Activated CD8-positive, alpha-beta T cell treated with anti-CD3 and anti-CD28 coated beads for 36 hours (primary cell): ENCODE measurements at regions not wholly inside any gene's neighbourhood (a gene's known extent, or its start where the extent isn't known, plus 50 kb on each side); places are given as distances from the start of the nearest gene placed in this dataset.
"Not testable (repeated sequence)": the region's sequence is repeated elsewhere in the genome, so short reads cannot be mapped to it uniquely, and the experiment has no call there.

ENCODE experiments used
- ATAC-seq: fragments of 200-7000 bp; cut with Tn5 transposase; one replicate; pipeline ENCODE4 v1.10.0; 2021; ENCODE audit warnings: mild to moderate bottlenecking, moderate library complexity
- CTCF ChIA-PET: fragments of 350-600 bp; sonication (Branson Sonifier 250); formaldehyde crosslinking; loops from one replicate; lab custom pipeline; 2021; ENCODE audit warnings: antibody characterized with exemption; lab: Charles Lee
- POLR2A ChIA-PET: fragments of 350-600 bp; sonication (Branson Sonifier 250); formaldehyde crosslinking; loops from one replicate; lab custom pipeline; 2021; ENCODE audit warnings: antibody characterized with exemption; lab: Charles Lee
- DNase-seq: peaks from one replicate; pipeline ENCODE4 v3.0.0-alpha.2; 2020
- H3K27ac Mint-ChIP-seq: one replicate; pipeline ENCODE4 v1.8.0; 2021; ENCODE audit warnings: mild to moderate bottlenecking, mixed read lengths
- H3K27me3 Mint-ChIP-seq: one replicate; pipeline ENCODE4 v1.8.0; 2021; ENCODE audit warnings: mixed read lengths
- H3K36me3 Mint-ChIP-seq: one replicate; pipeline ENCODE4 v1.8.0; 2021; ENCODE audit warnings: low read depth, mixed read lengths
- H3K4me1 Mint-ChIP-seq: one replicate; pipeline ENCODE4 v1.8.0; 2021; ENCODE audit warnings: low read depth, mixed read lengths
- H3K4me3 Mint-ChIP-seq: one replicate; pipeline ENCODE4 v1.8.0; 2021; ENCODE audit warnings: mild to moderate bottlenecking, moderate library complexity, mixed read lengths
- H3K9me3 Mint-ChIP-seq: one replicate; pipeline ENCODE4 v1.8.0; 2021; ENCODE audit warnings: mixed read lengths
- intact Hi-C: fragments of 100-400 bp; cut with micrococcal nuclease; formaldehyde crosslinking; loops from one replicate; pipeline ENCODE4 v1.10.0; 2022
- TF ChIP-seq, protein P1 (sequence below): fragments of 200-600 bp; IDR thresholded peaks from one replicate; pipeline ENCODE4 v1.8.0; 2022; ENCODE audit warnings: antibody characterized with exemption, mild to moderate bottlenecking

- Mint-ChIP-seq H3K36me3 (no peaks in the 10 kb centered on the region), H3K4me3 (no peak overlapping the region), H3K27me3 (peaks cover 2% of the 10 kb centered on the region), H3K4me1 (no peaks in the 10 kb centered on the region), H3K9me3 (peaks cover 2% of the 10 kb centered on the region), H3K27ac (no peak overlapping the region)
- intact Hi-C loops, result no loop called here
- DNase-seq, result no peak
- CTCF ChIA-PET, result no interaction called here
- TF ChIP-seq, protein P1, sequence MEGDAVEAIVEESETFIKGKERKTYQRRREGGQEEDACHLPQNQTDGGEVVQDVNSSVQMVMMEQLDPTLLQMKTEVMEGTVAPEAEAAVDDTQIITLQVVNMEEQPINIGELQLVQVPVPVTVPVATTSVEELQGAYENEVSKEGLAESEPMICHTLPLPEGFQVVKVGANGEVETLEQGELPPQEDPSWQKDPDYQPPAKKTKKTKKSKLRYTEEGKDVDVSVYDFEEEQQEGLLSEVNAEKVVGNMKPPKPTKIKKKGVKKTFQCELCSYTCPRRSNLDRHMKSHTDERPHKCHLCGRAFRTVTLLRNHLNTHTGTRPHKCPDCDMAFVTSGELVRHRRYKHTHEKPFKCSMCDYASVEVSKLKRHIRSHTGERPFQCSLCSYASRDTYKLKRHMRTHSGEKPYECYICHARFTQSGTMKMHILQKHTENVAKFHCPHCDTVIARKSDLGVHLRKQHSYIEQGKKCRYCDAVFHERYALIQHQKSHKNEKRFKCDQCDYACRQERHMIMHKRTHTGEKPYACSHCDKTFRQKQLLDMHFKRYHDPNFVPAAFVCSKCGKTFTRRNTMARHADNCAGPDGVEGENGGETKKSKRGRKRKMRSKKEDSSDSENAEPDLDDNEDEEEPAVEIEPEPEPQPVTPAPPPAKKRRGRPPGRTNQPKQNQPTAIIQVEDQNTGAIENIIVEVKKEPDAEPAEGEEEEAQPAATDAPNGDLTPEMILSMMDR, result no peak
- no peak for ATAC-seq
- POLR2A ChIA-PET, result no interaction called here
Observed at GRCh38 chr2:147416099-147416498, 428.7 kb upstream of the ACVR2A start.

GRCh38 chr2:147414656-147415055, 430.2 kb upstream of the ACVR2A start:
- POLR2A ChIA-PET, H3K9me3 Mint-ChIP-seq, H3K4me3 Mint-ChIP-seq, DNase-seq, H3K27me3 Mint-ChIP-seq, H3K36me3 Mint-ChIP-seq, H3K4me1 Mint-ChIP-seq, CTCF ChIA-PET, H3K27ac Mint-ChIP-seq, intact Hi-C loops, ATAC-seq: not testable (repeated sequence)

GRCh38 chr2:147408357-147408756, 436.5 kb upstream of the ACVR2A start:
- peaks cover 7% of the 10 kb centered on the region for H3K9me3 Mint-ChIP-seq
- DNase-seq (no peak), ATAC-seq (no peak)
- H3K27me3 Mint-ChIP-seq, result no peaks in the 10 kb centered on the region
- intact Hi-C loops, result no loop called here
- no peaks in the 10 kb centered on the region for H3K36me3 Mint-ChIP-seq
- no peak overlapping the region for H3K27ac Mint-ChIP-seq
- ChIA-PET POLR2A (no interaction called here), CTCF (no interaction called here)
- no peaks in the 10 kb centered on the region for H3K4me1 Mint-ChIP-seq
- TF ChIP-seq, protein P1, result no peak
- no peak overlapping the region for H3K4me3 Mint-ChIP-seq

GRCh38 chr2:147405651-147406050, 439.2 kb upstream of the ACVR2A start:
- intact Hi-C loops, result no loop called here
- ChIA-PET CTCF (no interaction called here), POLR2A (no interaction called here)
- TF ChIP-seq, protein P1, result no peak
- no peak for DNase-seq
- Mint-ChIP-seq H3K4me1 (no peaks in the 10 kb centered on the region), H3K36me3 (no peaks in the 10 kb centered on the region), H3K9me3 (peaks cover 3% of the 10 kb centered on the region), H3K4me3 (no peak overlapping the region), H3K27ac (no peak overlapping the region), H3K27me3 (no peaks in the 10 kb centered on the region)
- no peak for ATAC-seq

GRCh38 chr2:147398996-147399395, 445.8 kb upstream of the ACVR2A start:
- CTCF ChIA-PET, result no interaction called here

More at GRCh38 chr2:147398996-147399395, 445.8 kb upstream of the ACVR2A start:
- Mint-ChIP-seq H3K36me3 (no peaks in the 10 kb centered on the region), H3K4me1 (no peaks in the 10 kb centered on the region), H3K27ac (no peak overlapping the region), H3K9me3 (no peaks in the 10 kb centered on the region), H3K27me3 (no peaks in the 10 kb centered on the region), H3K4me3 (no peak overlapping the region)
- intact Hi-C loops, result no loop called here
- TF ChIP-seq, protein P1, result no peak
- ATAC-seq (no peak), DNase-seq (no peak)
- POLR2A ChIA-PET, result no interaction called here
